B cell (primary cell): ENCODE measurements at regions not wholly inside any gene's neighbourhood (a gene's known extent, or its start where the extent isn't known, plus 50 kb on each side); places are given as distances from the start of the nearest gene placed in this dataset.

Experiments
- ATAC-seq: fragments of 200-7000 bp; cut with Tn5 transposase; one replicate; pipeline ENCODE4 v1.10.0; 2021; ENCODE audit warnings: low read depth, mild to moderate bottlenecking, moderate number of reproducible peaks, moderate library complexity
- CTCF ChIA-PET: fragments of 350-600 bp; sonication (Branson Sonifier 250); formaldehyde crosslinking; loops from one replicate; lab custom pipeline; 2021; ENCODE audit warnings: antibody characterized with exemption, inconsistent platforms; lab: Charles Lee
- POLR2A ChIA-PET: fragments of 350-600 bp; sonication (Branson Sonifier 250); formaldehyde crosslinking; loops from one replicate; lab custom pipeline; 2021; ENCODE audit warnings: antibody characterized with exemption; lab: Charles Lee
- DNase-seq: peaks from one replicate; pipeline ENCODE4 v3.0.0; 2013
- H2AFZ ChIP-seq: 2 replicates; pipeline ENCODE4 v1.6.1; 2012; ENCODE audit warnings: mild to moderate bottlenecking, low read depth, low read length; ENCODE audit not compliant: insufficient read depth, poor library complexity, severe bottlenecking
- H3K27ac ChIP-seq, 2 donors: 1 replicate in 1 of 2; 2 replicates in 1 of 2; pipeline ENCODE4 v1.5.1; 2012 to 2013; ENCODE audit warnings: low read length in 2 of 2, mild to moderate bottlenecking in 2 of 2, moderate library complexity in 1 of 2
- H3K27me3 ChIP-seq, 4 experiments: fragments of 200-600 bp in 1 of 4; sonication (generic) in 1 of 4; replicated peaks in 1 of 4; 1 replicate in 2 of 4; 2 replicates in 2 of 4; pipeline versions ENCODE4 v1.6.1 to v1.7.0; 2013 to 2016; ENCODE audit warnings: low read length in 3 of 4, mild to moderate bottlenecking in 2 of 4, mixed read lengths in 1 of 4, moderate library complexity in 1 of 4; ENCODE audit not compliant: insufficient read depth in 4 of 4, control insufficient read depth in 3 of 4; ENCODE audit errors: control extremely low read depth in 1 of 4
- H3K36me3 ChIP-seq, 2 experiments: replicated peaks in 1 of 2; 1 replicate in 1 of 2; 2 replicates in 1 of 2; pipeline versions ENCODE4 v1.6.1 to v1.7.1; 2013; ENCODE audit warnings: low read length in 1 of 2; ENCODE audit not compliant: insufficient read depth in 2 of 2, control insufficient read depth in 1 of 2; ENCODE audit errors: control extremely low read depth in 1 of 2, extremely low read depth in 1 of 2
- H3K4me1 ChIP-seq, 2 donors: fragments of 200-600 bp in 1 of 2; sonication (generic) in 1 of 2; 1 replicate in 1 of 2; 2 replicates in 1 of 2; pipeline versions ENCODE4 v1.5.1 to v1.6.1; 2013 to 2017; ENCODE audit warnings: low read length in 2 of 2; ENCODE audit not compliant: control insufficient read depth in 2 of 2, insufficient read depth in 2 of 2
- H3K4me2 ChIP-seq: replicated peaks from 2 replicates; pipeline ENCODE3; 2012; ENCODE audit warnings: mild to moderate bottlenecking, low read depth, low read length; ENCODE audit not compliant: poor library complexity, severe bottlenecking
- H3K4me3 ChIP-seq, 5 experiments: fragments of 200-600 bp in 1 of 5; sonication (generic) in 1 of 5; 1 replicate in 3 of 5; 2 replicates in 2 of 5; pipeline versions ENCODE4 v1.5.1 to v1.7.0; 2011 to 2016; ENCODE audit warnings: low read length in 4 of 5, mild to moderate bottlenecking in 4 of 5, low read depth in 2 of 5, control low read depth in 1 of 5, moderate library complexity in 1 of 5; ENCODE audit not compliant: insufficient read depth in 1 of 5; ENCODE audit errors: control extremely low read depth in 1 of 5, extremely low read depth in 1 of 5
- H3K79me2 ChIP-seq: fragments of 200-600 bp; sonication (generic); one replicate; pipeline ENCODE4 v1.6.0; 2016; ENCODE audit warnings: low read length; ENCODE audit not compliant: control insufficient read depth, insufficient read depth
- H3K9ac ChIP-seq: fragments of 200-600 bp; sonication (generic); 2 replicates; pipeline ENCODE4 v1.6.1; 2017; ENCODE audit warnings: mild to moderate bottlenecking, low read length, moderate library complexity
- H3K9me3 ChIP-seq, 3 donors: one replicate each; pipeline versions ENCODE4 v1.6.1 to v1.7.1; 2013; ENCODE audit warnings: low read length in 2 of 3; ENCODE audit not compliant: control insufficient read depth in 2 of 3, insufficient read depth in 1 of 3; ENCODE audit errors: control extremely low read depth in 1 of 3
- H4K20me1 ChIP-seq: 2 replicates; pipeline ENCODE4 v1.6.0; 2012; ENCODE audit warnings: mild to moderate bottlenecking, low read length; ENCODE audit not compliant: insufficient read depth, control insufficient read depth, poor library complexity, severe bottlenecking
- H3K27ac Mint-ChIP-seq: one replicate; pipeline ENCODE4 v1.8.0; 2021; ENCODE audit warnings: mixed read lengths
- H3K27me3 Mint-ChIP-seq: one replicate; pipeline ENCODE4 v1.8.0; 2021; ENCODE audit warnings: mixed read lengths
- H3K4me1 Mint-ChIP-seq: one replicate; pipeline ENCODE4 v1.8.0; 2021; ENCODE audit warnings: mixed read lengths
- H3K4me3 Mint-ChIP-seq: one replicate; pipeline ENCODE4 v1.8.0; 2021; ENCODE audit warnings: mixed read lengths
- H3K9me3 Mint-ChIP-seq: one replicate; pipeline ENCODE4 v1.8.0; 2022; ENCODE audit warnings: mixed read lengths; ENCODE audit not compliant: insufficient read depth
- CTCF ChIP-seq: fragments of 200-600 bp; IDR thresholded peaks from one replicate; pipeline ENCODE4 v1.8.0; 2022; ENCODE audit warnings: antibody characterized with exemption, mild to moderate bottlenecking
- EZH2 ChIP-seq: IDR thresholded peaks from 2 replicates; pipeline ENCODE4 v1.6.1; 2012; ENCODE audit warnings: borderline replicate concordance, low read depth, mild to moderate bottlenecking, moderate library complexity, low read length; ENCODE audit not compliant: insufficient read depth, poor library complexity, severe bottlenecking
- WGBS: methylation state at CpG from one replicate; pipeline ENCODE4 v1.1.5; 2013; ENCODE audit warnings: missing lambda C conversion rate; ENCODE audit not compliant: insufficient coverage; 5-methylcytosine and 5-hydroxymethylcytosine counted together
- intact Hi-C: fragments of 100-400 bp; cut with micrococcal nuclease; formaldehyde crosslinking; loops from one replicate; pipeline ENCODE4 v1.10.0; 2022

GRCh38 chr7:108642126-108642525 lies 72.5 kb downstream of the DNAJB9 start:
- Histone ChIP-seq H3K9me3 (no peaks in the 10 kb centered on the region), H3K27ac (no peak overlapping the region), H3K79me2 (no peaks in the 10 kb centered on the region), H4K20me1 (no peaks in the 10 kb centered on the region), H3K27me3 (peaks cover 0 to 3% (median 0%) of the 10 kb centered on the region in 4 experiments), H3K4me1 (no peaks in the 10 kb centered on the region), H3K4me2 (no peak overlapping the region), H3K9ac (no peak overlapping the region), H3K36me3 (no peaks in the 10 kb centered on the region), H2AFZ (no peak overlapping the region), H3K4me3 (no peak overlapping the region)
- H3K9me3 Mint-ChIP-seq: no peaks in the 10 kb centered on the region
- no peak for TF ChIP-seq CTCF
- no peak for TF ChIP-seq EZH2
- ChIA-PET POLR2A (no interaction called here), CTCF (no interaction called here)
- intact Hi-C loops: no loop called here
- no peak overlapping the region for H3K4me3 Mint-ChIP-seq
- ATAC-seq (no peak), DNase-seq (no peak)
- WGBS: no CpG with 5 or more reads among the region's 1 CpG
- peaks cover 35% of the 10 kb centered on the region for H3K27me3 Mint-ChIP-seq
- no peak overlapping the region for H3K27ac Mint-ChIP-seq
- H3K4me1 Mint-ChIP-seq: no peaks in the 10 kb centered on the region

DNA sequence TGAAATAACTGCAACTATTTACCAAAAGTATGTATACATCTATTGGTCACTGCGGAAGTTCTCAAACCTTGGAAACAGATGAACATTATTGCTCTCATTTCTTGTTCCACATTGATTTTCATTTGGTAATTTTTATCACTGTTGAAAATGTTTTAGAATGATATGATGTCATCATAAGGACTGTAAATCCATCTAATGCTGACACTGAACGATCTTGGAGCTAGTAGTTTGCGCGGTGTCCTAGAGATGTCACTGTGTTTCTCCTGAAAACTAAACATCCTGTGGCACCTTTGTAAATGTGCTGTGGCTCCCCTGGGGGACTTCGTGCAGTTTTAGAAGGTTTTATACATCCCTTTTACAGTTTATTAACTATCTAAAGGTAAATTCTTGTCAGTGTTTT lies 73.5 kb downstream of the DNAJB9 start:
- H3K4me1 Mint-ChIP-seq: no peaks in the 10 kb centered on the region
- Histone ChIP-seq H3K27ac (no peak overlapping the region), H3K36me3 (no peaks in the 10 kb centered on the region), H4K20me1 (no peaks in the 10 kb centered on the region), H3K79me2 (no peaks in the 10 kb centered on the region), H2AFZ (no peak overlapping the region), H3K4me1 (no peaks in the 10 kb centered on the region), H3K4me2 (no peak overlapping the region), H3K4me3 (no peak overlapping the region), H3K9ac (no peak overlapping the region), H3K27me3 (no peaks in the 10 kb centered on the region), H3K9me3 (no peaks in the 10 kb centered on the region)
- DNase-seq (no peak), ATAC-seq (no peak)
- ChIA-PET CTCF (no interaction called here), POLR2A (no interaction called here)
- H3K4me3 Mint-ChIP-seq: no peak overlapping the region
- H3K9me3 Mint-ChIP-seq: no peaks in the 10 kb centered on the region
- no peak overlapping the region for H3K27ac Mint-ChIP-seq
- intact Hi-C loops: no loop called here
- WGBS: 80% methylated on average over 1 of the region's 5 CpGs
- TF ChIP-seq EZH2 (no peak), CTCF (no peak)
- H3K27me3 Mint-ChIP-seq: peaks cover 35% of the 10 kb centered on the region
